ENCODE measurements at regions not wholly inside any gene's neighbourhood (a gene's known extent, or its start where the extent isn't known, plus 50 kb on each side); places are given as distances from the start of the nearest gene placed in this dataset.

DNA sequence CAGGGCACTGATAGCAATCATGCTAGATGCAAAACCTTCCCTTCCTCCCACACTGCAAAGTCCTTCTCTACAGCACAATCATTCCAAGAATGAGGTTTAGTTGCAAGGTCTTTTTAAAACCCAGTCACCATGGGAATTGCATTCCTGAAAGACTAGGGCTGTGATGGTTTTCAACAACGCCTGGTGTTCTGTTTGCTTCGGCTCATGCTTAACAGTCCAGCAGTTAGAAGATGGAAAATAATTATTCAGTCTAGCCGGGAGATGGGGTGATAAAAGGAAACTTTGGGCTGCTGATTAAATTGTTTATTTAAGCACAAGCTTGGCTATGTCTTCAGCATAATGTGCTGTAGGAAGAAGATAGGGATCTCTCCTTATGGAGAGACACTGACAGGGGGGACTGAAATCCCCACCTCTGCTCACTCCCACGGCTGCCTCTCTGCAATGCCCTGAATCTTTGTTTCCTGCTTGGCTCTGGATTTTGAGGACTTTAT, 211.4 kb downstream of the MID1IP1 start:
- TF ChIP-seq CTCF (IDR thresholded peaks at IDR 0.05 in 8 of 11, conservative IDR thresholded peaks at IDR 0.05 in 3 of 11) (no peak), POLR2A (IDR thresholded peaks at IDR 0.05) (no peak), POLR2AphosphoS5 (IDR thresholded peaks at IDR 0.05) (no peak)

Measured in spleen (tissue), 7 donors.